WTC11 (cell line): ENCODE measurements at regions not wholly inside any gene's neighbourhood (a gene's known extent, or its start where the extent isn't known, plus 50 kb on each side); places are given as distances from the start of the nearest gene placed in this dataset.
"Not testable (repeated sequence)": the region's sequence is repeated elsewhere in the genome, so short reads cannot be mapped to it uniquely, and the experiment has no call there.

Source experiments
- ATAC-seq: fragments of 200-7000 bp; cut with Tn5 transposase; 2 replicates; pipeline ENCODE4 v1.10.0; 2021; ENCODE audit warnings: mild to moderate bottlenecking, moderate library complexity
- CTCF ChIA-PET: fragments of 300-600 bp; sonication (Branson Sonifier 250); formaldehyde crosslinking; loops from one replicate; lab custom pipeline; 2021; ENCODE audit warnings: antibody characterized with exemption; lab: Charles Lee
- POLR2A ChIA-PET: fragments of 350-600 bp; sonication (Branson Sonifier 250); formaldehyde crosslinking; loops from one replicate; lab custom pipeline; 2021; ENCODE audit warnings: antibody characterized with exemption; lab: Charles Lee
- DNase-seq: peaks from one replicate; pipeline ENCODE4 v3.0.0; 2021; ENCODE audit warnings: low spot score
- H3K27ac Mint-ChIP-seq: 2 replicates; pipeline ENCODE4 v1.8.0; 2021; ENCODE audit warnings: mixed read lengths
- H3K27me3 Mint-ChIP-seq: 2 replicates; pipeline ENCODE4 v1.8.0; 2021; ENCODE audit warnings: low read depth, mild to moderate bottlenecking, moderate library complexity, mixed read lengths
- H3K36me3 Mint-ChIP-seq: 2 replicates; pipeline ENCODE4 v1.8.0; 2021; ENCODE audit warnings: mixed read lengths
- H3K4me1 Mint-ChIP-seq: 2 replicates; pipeline ENCODE4 v1.8.0; 2022; ENCODE audit warnings: mixed read lengths
- H3K4me3 Mint-ChIP-seq: 2 replicates; pipeline ENCODE4 v1.8.0; 2021; ENCODE audit warnings: mild to moderate bottlenecking, moderate library complexity, mixed read lengths
- H3K9me3 Mint-ChIP-seq: 2 replicates; pipeline ENCODE4 v1.8.0; 2021; ENCODE audit warnings: mixed read lengths
- CREB1 ChIP-seq: sonication (generic); formaldehyde crosslinking; IDR thresholded peaks from 2 replicates; pipeline ENCODE4 v1.8.0; 2023; ENCODE audit warnings: mild to moderate bottlenecking, missing genetic modification reagents
- CREM ChIP-seq: sonication (generic); formaldehyde crosslinking; IDR thresholded peaks from 2 replicates; pipeline ENCODE4 v1.8.1; 2022; ENCODE audit warnings: mild to moderate bottlenecking, missing genetic modification reagents, moderate library complexity
- CTCF ChIP-seq: fragments of 200-600 bp; IDR thresholded peaks from 2 replicates; pipeline ENCODE4 v1.8.0; 2022; ENCODE audit warnings: antibody characterized with exemption
- E2F1 ChIP-seq: sonication (generic); formaldehyde crosslinking; IDR thresholded peaks from 2 replicates; pipeline ENCODE4 v1.8.0; 2022; ENCODE audit warnings: mild to moderate bottlenecking, missing genetic modification reagents
- E2F5 ChIP-seq: sonication (generic); formaldehyde crosslinking; IDR thresholded peaks from 2 replicates; pipeline ENCODE4 v1.8.1; 2022; ENCODE audit warnings: mild to moderate bottlenecking, moderate library complexity, missing genetic modification reagents
- HMGA2 ChIP-seq: fragments of 250-450 bp; sonication (Bioruptor Pico); IDR thresholded peaks from 2 replicates; pipeline ENCODE4 v1.4.0; 2021; ENCODE audit warnings: mild to moderate bottlenecking, moderate library complexity
- IRF1 ChIP-seq: sonication (generic); formaldehyde crosslinking; IDR thresholded peaks from 2 replicates; pipeline ENCODE4 v1.8.0; 2023; ENCODE audit warnings: missing genetic modification reagents
- IRF2 ChIP-seq: sonication (generic); formaldehyde crosslinking; IDR thresholded peaks from 2 replicates; pipeline ENCODE4 v1.8.0; 2022; ENCODE audit warnings: low read depth, missing genetic modification reagents, borderline replicate concordance
- KAT7 ChIP-seq: sonication (generic); formaldehyde crosslinking; IDR thresholded peaks from 2 replicates; pipeline ENCODE4 v1.8.1; 2023; ENCODE audit warnings: missing genetic modification reagents, mild to moderate bottlenecking, borderline replicate concordance
- NFYB ChIP-seq: sonication (generic); formaldehyde crosslinking; conservative IDR thresholded peaks from 2 replicates; pipeline ENCODE4 v1.8.0; 2022; ENCODE audit warnings: low read depth, missing genetic modification reagents
- OVOL2 ChIP-seq: fragments of 250-450 bp; sonication (Bioruptor Pico); IDR thresholded peaks from 2 replicates; pipeline ENCODE4 v1.9.0; 2021; ENCODE audit warnings: mild to moderate bottlenecking, borderline replicate concordance
- USF2 ChIP-seq: sonication (generic); formaldehyde crosslinking; IDR thresholded peaks from 2 replicates; pipeline ENCODE4 v1.8.1; 2023; ENCODE audit warnings: mild to moderate bottlenecking, missing genetic modification reagents, moderate library complexity
- ZNF423 ChIP-seq: fragments of 250-450 bp; sonication (Bioruptor Pico); IDR thresholded peaks from 2 replicates; pipeline ENCODE4 v2.1.2; 2022; ENCODE audit warnings: mild to moderate bottlenecking, moderate library complexity
- ZSCAN18 ChIP-seq: fragments of 250-450 bp; sonication (Bioruptor Pico); IDR thresholded peaks from 2 replicates; pipeline ENCODE4 v2.1.2; 2022; ENCODE audit warnings: mild to moderate bottlenecking, moderate library complexity

GRCh38 chr7:112550468-112551060 is 69.8 kb downstream of the LSMEM1 start:
- CTCF ChIA-PET: interaction anchor here (0.6 to 1.6 kb wide), 10 partner anchors 10 to 563 kb away, joined by 3 to 4 read pairs (median 3); no protein-coding TSS in a partner anchor
- H3K36me3 Mint-ChIP-seq: peaks cover 3% of the 10 kb centered on the region; the same call in 1 of the 2 replicates
- H3K9me3 Mint-ChIP-seq: peaks cover 11% of the 10 kb centered on the region
- no peaks in the 10 kb centered on the region for H3K4me1 Mint-ChIP-seq
- H3K27ac Mint-ChIP-seq: no peak overlapping the region
- H3K27me3 Mint-ChIP-seq: no peaks in the 10 kb centered on the region
- DNase-seq: no peak
- TF ChIP-seq HMGA2 (CRISPR knock-in tag) (no peak), CTCF (peak; percentile 51)
- no peak overlapping the region for H3K4me3 Mint-ChIP-seq
- POLR2A ChIA-PET: interaction anchor here (0.6 kb wide), 2 partner anchors 55 to 180 kb away, joined by 3 to 9 read pairs; no protein-coding TSS in a partner anchor
- ATAC-seq: peak; percentile 70

- DNase-seq, H3K27ac Mint-ChIP-seq, POLR2A ChIA-PET, CTCF ChIA-PET, H3K4me3 Mint-ChIP-seq, H3K9me3 Mint-ChIP-seq, H3K27me3 Mint-ChIP-seq, H3K4me1 Mint-ChIP-seq, H3K36me3 Mint-ChIP-seq, ATAC-seq: not testable (repeated sequence)
Measured at GRCh38 chr7:112551521-112551920, 70.7 kb downstream of the LSMEM1 start.

- ChIA-PET POLR2A (no interaction called here), CTCF (no interaction called here)
- H3K36me3 Mint-ChIP-seq: peaks cover 3% of the 10 kb centered on the region; the same call in 1 of the 2 replicates
- TF ChIP-seq IRF2 (CRISPR knock-in tag) (no peak), E2F5 (no peak), CREM (CRISPR knock-in tag) (no peak), KAT7 (CRISPR knock-in tag) (no peak), OVOL2 (CRISPR knock-in tag) (no peak), USF2 (no peak)
- no peaks in the 10 kb centered on the region for H3K27me3 Mint-ChIP-seq
- no peak overlapping the region for H3K27ac Mint-ChIP-seq
- no peaks in the 10 kb centered on the region for H3K4me1 Mint-ChIP-seq
- no peak overlapping the region for H3K4me3 Mint-ChIP-seq
- DNase-seq (no peak), ATAC-seq (no peak)
- H3K9me3 Mint-ChIP-seq: peaks cover 7% of the 10 kb centered on the region
Measured at GRCh38 chr7:112554591-112554990, 73.8 kb downstream of the LSMEM1 start.

GRCh38 chr7:112556633-112557032 is 75.8 kb downstream of the LSMEM1 start:
- Mint-ChIP-seq H3K27ac (no peak overlapping the region), H3K4me3 (no peak overlapping the region), H3K27me3 (no peaks in the 10 kb centered on the region), H3K4me1 (no peaks in the 10 kb centered on the region), H3K36me3 (no peaks in the 10 kb centered on the region), H3K9me3 (peaks cover 5% of the 10 kb centered on the region; the same call in 1 of the 2 replicates)
- TF ChIP-seq E2F1 (CRISPR knock-in tag) (no peak), ZSCAN18 (CRISPR knock-in tag) (no peak), NFYB (no peak), HMGA2 (CRISPR knock-in tag) (no peak), E2F5 (no peak), CREB1 (CRISPR knock-in tag) (no peak), KAT7 (CRISPR knock-in tag) (no peak), IRF1 (no peak), ZNF423 (CRISPR knock-in tag) (no peak)
- ATAC-seq (no peak), DNase-seq (no peak)
- ChIA-PET POLR2A (no interaction called here), CTCF (no interaction called here)
